Heart right ventricle (tissue), 16 donors: ENCODE measurements at regions not wholly inside any gene's neighbourhood (a gene's known extent, or its start where the extent isn't known, plus 50 kb on each side); places are given as distances from the start of the nearest gene placed in this dataset.

ENCODE experiments used
- ATAC-seq, 8 donors: fragments of 200-7000 bp; cut with Tn5 transposase; one replicate each; pipeline ENCODE4 v1.9.1; 2020; ENCODE audit warnings: mild to moderate bottlenecking in 8 of 8, moderate library complexity in 8 of 8, moderate number of reproducible peaks in 1 of 8
- DNase-seq, 2 donors: peaks; one replicate each; pipeline ENCODE4 v3.0.0-alpha.2; 2020
- H3K27ac ChIP-seq, 10 donors: fragments of 200-600 bp; sonication (generic) in 2 of 10; one replicate each; pipeline versions ENCODE4 v1.5.0 to v1.8.0; 2020 to 2022; ENCODE audit warnings: mild to moderate bottlenecking in 3 of 10
- H3K27me3 ChIP-seq, 7 donors: fragments of 200-600 bp; one replicate each; pipeline ENCODE4 v1.8.0; 2021 to 2022; ENCODE audit warnings: mild to moderate bottlenecking in 2 of 7
- H3K36me3 ChIP-seq, 9 donors: fragments of 200-600 bp; sonication (generic) in 1 of 9; one replicate each; pipeline versions ENCODE4 v1.5.0 to v1.8.0; 2020 to 2022; ENCODE audit warnings: mild to moderate bottlenecking in 2 of 9
- H3K4me1 ChIP-seq, 9 donors: fragments of 200-600 bp; sonication (generic) in 1 of 9; one replicate each; pipeline versions ENCODE4 v1.5.0 to v1.8.0; 2020 to 2022; ENCODE audit warnings: mild to moderate bottlenecking in 4 of 9
- H3K4me3 ChIP-seq, 10 donors: fragments of 200-600 bp; sonication (generic) in 2 of 10; one replicate each; pipeline versions ENCODE4 v1.5.0 to v1.8.0; 2020 to 2022; ENCODE audit warnings: mild to moderate bottlenecking in 7 of 10, moderate library complexity in 2 of 10
- H3K9me3 ChIP-seq, 11 donors: fragments of 200-600 bp in 10 of 11; sonication (generic) in 2 of 11; one replicate each; pipeline versions ENCODE4 v1.5.0 to v1.8.0; 2013 to 2022; ENCODE audit warnings: mild to moderate bottlenecking in 2 of 11, control low read depth in 1 of 11, moderate library complexity in 1 of 11
- WGBS, 2 donors: extraction: QIAGEN DNeasy Blood & Tissue Kit; methylation state at CpG; one replicate each; pipeline ENCODE4 v1.1.7; 2013; ENCODE audit warnings: inconsistent platforms in 1 of 2; 5-methylcytosine and 5-hydroxymethylcytosine counted together
- intact Hi-C, 10 donors: fragments of 100-400 bp; cut with DNase I; formaldehyde crosslinking; loops; one replicate each; pipeline versions ENCODE4 v1.11.1 to v1.14.2; 2022
- TF ChIP-seq, protein P1 (sequence below), 9 donors: fragments of 200-600 bp; sonication (generic) in 2 of 9; IDR thresholded peaks; one replicate each; pipeline versions ENCODE4 v1.5.0 to v1.8.0; 2021 to 2022; ENCODE audit warnings: antibody characterized with exemption in 9 of 9, mild to moderate bottlenecking in 5 of 9, moderate library complexity in 1 of 9
- donor health status: Arrhythmogenic right ventricular cardiomyopathy.
- donor health status: ischemic (EF 13 %, LVEDD 7.1; RV severe dilation, severe dysfunction).
- donor health status: healthy with polysubstance abuse.
- donor health status: DM: no; HTN: yes; CAD: no.
- donor health status: DM: no; HTN: no; CAD: no.
- donor health status: ischemic (EF 25% LVEDD 6.9; RV normal size, moderate dysfunction).
- donor health status: ischemic (EF 25% LVEDD 5.7; RV mildly dilated, moderate dysfunction).
- donor health status: healthy.
- donor health status: DM: yes; HTN: yes; CAD: no.
- donor health status: Ischemic cardiomyopathy.
- donor health status: ischemic (EF 35%, LVEDD 5.7; RV mildly dilated, moderate dysfunction).
- donor health status: nonischemic (EF 11% LVEDD 7.7; RV severe dilation, severe dysfunction).
- donor health status: DM: yes; HTN: yes; CAD: no.
- donor health status: PGD.
- donor health status: ischemic (EF 29% LVEDD 5.4; RV normal size, mild dysfunction).
- donor health status: nonischemic (EF 23%, LVEDD 6.1; RV moderate dilation, normal function).

- no peaks in the 10 kb centered on the region for H3K9me3 ChIP-seq
- no peaks in the 10 kb centered on the region for H3K4me1 ChIP-seq
- H3K27me3 ChIP-seq = no peaks in the 10 kb centered on the region
- H3K4me3 ChIP-seq = no peak overlapping the region
- 93 to 95% methylated on average over 9 of the region's 9 CpGs for WGBS, 2 donors
- TF ChIP-seq, protein P1, sequence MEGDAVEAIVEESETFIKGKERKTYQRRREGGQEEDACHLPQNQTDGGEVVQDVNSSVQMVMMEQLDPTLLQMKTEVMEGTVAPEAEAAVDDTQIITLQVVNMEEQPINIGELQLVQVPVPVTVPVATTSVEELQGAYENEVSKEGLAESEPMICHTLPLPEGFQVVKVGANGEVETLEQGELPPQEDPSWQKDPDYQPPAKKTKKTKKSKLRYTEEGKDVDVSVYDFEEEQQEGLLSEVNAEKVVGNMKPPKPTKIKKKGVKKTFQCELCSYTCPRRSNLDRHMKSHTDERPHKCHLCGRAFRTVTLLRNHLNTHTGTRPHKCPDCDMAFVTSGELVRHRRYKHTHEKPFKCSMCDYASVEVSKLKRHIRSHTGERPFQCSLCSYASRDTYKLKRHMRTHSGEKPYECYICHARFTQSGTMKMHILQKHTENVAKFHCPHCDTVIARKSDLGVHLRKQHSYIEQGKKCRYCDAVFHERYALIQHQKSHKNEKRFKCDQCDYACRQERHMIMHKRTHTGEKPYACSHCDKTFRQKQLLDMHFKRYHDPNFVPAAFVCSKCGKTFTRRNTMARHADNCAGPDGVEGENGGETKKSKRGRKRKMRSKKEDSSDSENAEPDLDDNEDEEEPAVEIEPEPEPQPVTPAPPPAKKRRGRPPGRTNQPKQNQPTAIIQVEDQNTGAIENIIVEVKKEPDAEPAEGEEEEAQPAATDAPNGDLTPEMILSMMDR (IDR thresholded peaks at IDR 0.05) = no peak
- DNase-seq = no peak
- peaks cover 0 to 38% (median 4%) of the 10 kb centered on the region in 9 donors for H3K36me3 ChIP-seq
- ATAC-seq = no peak
- H3K27ac ChIP-seq = no peak overlapping the region
- intact Hi-C loops = no loop called here
These were observed 69.2 kb upstream of the KIF26B start for GRCh38 chr1:245085508-245086095.

- H3K27ac ChIP-seq = no peak overlapping the region
- TF ChIP-seq, protein P1 (IDR thresholded peaks at IDR 0.05) = no peak
- no peak for DNase-seq
- H3K27me3 ChIP-seq = no peaks in the 10 kb centered on the region
- H3K4me1 ChIP-seq = no peaks in the 10 kb centered on the region
- 98% methylated on average over 7 of the region's 7 CpGs for WGBS, 2 donors
- H3K4me3 ChIP-seq = no peak overlapping the region
- no peak for ATAC-seq
- no peaks in the 10 kb centered on the region for H3K9me3 ChIP-seq
- intact Hi-C loops = no loop called here
- H3K36me3 ChIP-seq = peaks cover 0 to 35% (median 4%) of the 10 kb centered on the region in 9 donors
These were observed 70.2 kb upstream of the KIF26B start for GRCh38 chr1:245084551-245084950.

- Histone ChIP-seq H3K36me3 (peaks cover 0 to 10% (median 0%) of the 10 kb centered on the region in 9 donors), H3K27me3 (no peaks in the 10 kb centered on the region), H3K4me3 (no peak overlapping the region), H3K4me1 (no peaks in the 10 kb centered on the region), H3K27ac (no peak overlapping the region), H3K9me3 (peaks cover 0 to 12% (median 0%) of the 10 kb centered on the region in 11 donors)
- WGBS, 2 donors = 69 to 81% methylated on average over 9 of the region's 9 CpGs
- DNase-seq (no peak), ATAC-seq (no peak)
- TF ChIP-seq, protein P1 (IDR thresholded peaks at IDR 0.05) = peak; percentile 10 to 68 (median 45)
- intact Hi-C loops = no loop called here
These were observed 75.7 kb upstream of the KIF26B start for GRCh38 chr1:245079021-245079609.

GRCh38 chr1:245074898-245075297 lies 79.9 kb upstream of the KIF26B start:
- DNase-seq (no peak), ATAC-seq (no peak)
- Histone ChIP-seq H3K27me3 (no peaks in the 10 kb centered on the region), H3K36me3 (peaks cover 0 to 12% (median 0%) of the 10 kb centered on the region in 9 donors), H3K27ac (no peak overlapping the region), H3K4me3 (no peak overlapping the region), H3K9me3 (peaks cover 0 to 12% (median 0%) of the 10 kb centered on the region in 11 donors), H3K4me1 (no peaks in the 10 kb centered on the region)
- intact Hi-C loops = no loop called here
- TF ChIP-seq, protein P1 (IDR thresholded peaks at IDR 0.05) = no peak
- WGBS, 2 donors = 93% methylated on average over 5 of the region's 5 CpGs
